HEK293T (cell line): ENCODE measurements at regions not wholly inside any gene's neighbourhood (a gene's known extent, or its start where the extent isn't known, plus 50 kb on each side); places are given as distances from the start of the nearest gene placed in this dataset.

Experiments used
- ARNT ChIP-seq: fragments of 450-650 bp; IDR thresholded peaks from 2 replicates; pipeline ENCODE4 v1.6.1; 2017; ENCODE audit warnings: mild to moderate bottlenecking
- BHLHE40 ChIP-seq: fragments of 450-650 bp; IDR thresholded peaks from 2 replicates; pipeline ENCODE4 v1.6.1; 2016; ENCODE audit warnings: mild to moderate bottlenecking, moderate library complexity, borderline replicate concordance
- ELF4 ChIP-seq: fragments of 450-650 bp; IDR thresholded peaks from 2 replicates; pipeline ENCODE4 v1.6.1; 2017; ENCODE audit warnings: antibody characterized with exemption
- FOXK2 ChIP-seq: fragments of 450-650 bp; IDR thresholded peaks from 2 replicates; pipeline ENCODE4 v1.6.1; 2016; ENCODE audit warnings: mild to moderate bottlenecking
- FOXM1 ChIP-seq: fragments of 450-650 bp; IDR thresholded peaks from 2 replicates; pipeline ENCODE4 v1.6.1; 2017; ENCODE audit warnings: mild to moderate bottlenecking, borderline replicate concordance
- HDGF ChIP-seq: fragments of 450-650 bp; IDR thresholded peaks from 2 replicates; pipeline ENCODE4 v1.6.1; 2017; ENCODE audit warnings: antibody characterized with exemption, borderline replicate concordance
- NFRKB ChIP-seq: fragments of 450-650 bp; IDR thresholded peaks from 2 replicates; pipeline ENCODE4 v1.6.1; 2016; ENCODE audit warnings: mild to moderate bottlenecking, moderate library complexity
- SP1 ChIP-seq: fragments of 450-650 bp; IDR thresholded peaks from 2 replicates; pipeline ENCODE4 v1.6.1; 2017
- SUZ12 ChIP-seq: fragments of 450-650 bp; IDR thresholded peaks from 2 replicates; pipeline ENCODE4 v1.6.1; 2016; ENCODE audit warnings: mild to moderate bottlenecking
- TARDBP ChIP-seq: fragments of 450-650 bp; IDR thresholded peaks from 2 replicates; pipeline ENCODE4 v1.6.1; 2016
- TF ChIP-seq, protein P1 (sequence below): fragments of 450-650 bp; IDR thresholded peaks from 2 replicates; pipeline ENCODE4 v1.6.1; 2016

- TF ChIP-seq ARNT (no peak), TARDBP (no peak), FOXK2 (no peak), HDGF (no peak), ELF4 (no peak), BHLHE40 (no peak), SP1 (no peak), SUZ12 (no peak), NFRKB (no peak), FOXM1 (no peak)
- TF ChIP-seq, protein P1, sequence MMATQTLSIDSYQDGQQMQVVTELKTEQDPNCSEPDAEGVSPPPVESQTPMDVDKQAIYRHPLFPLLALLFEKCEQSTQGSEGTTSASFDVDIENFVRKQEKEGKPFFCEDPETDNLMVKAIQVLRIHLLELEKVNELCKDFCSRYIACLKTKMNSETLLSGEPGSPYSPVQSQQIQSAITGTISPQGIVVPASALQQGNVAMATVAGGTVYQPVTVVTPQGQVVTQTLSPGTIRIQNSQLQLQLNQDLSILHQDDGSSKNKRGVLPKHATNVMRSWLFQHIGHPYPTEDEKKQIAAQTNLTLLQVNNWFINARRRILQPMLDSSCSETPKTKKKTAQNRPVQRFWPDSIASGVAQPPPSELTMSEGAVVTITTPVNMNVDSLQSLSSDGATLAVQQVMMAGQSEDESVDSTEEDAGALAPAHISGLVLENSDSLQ, result no peak
Measured at GRCh38 chr5:112546946-112547592, 128.0 kb upstream of the EPB41L4A start.
